H1 (cell line): ENCODE measurements at regions not wholly inside any gene's neighbourhood (a gene's known extent, or its start where the extent isn't known, plus 50 kb on each side); places are given as distances from the start of the nearest gene placed in this dataset.

ENCODE experiments used
- ATF2 ChIP-seq: IDR thresholded peaks from 2 replicates; pipeline ENCODE4 v1.6.1; 2012; ENCODE audit warnings: low read length, inconsistent platforms
- CTCF ChIP-seq, 3 experiments: IDR thresholded peaks; 1 replicate in 2 of 3; 2 replicates in 1 of 3; pipeline versions ENCODE4 v1.5.1 to v1.6.1; 2011; ENCODE audit warnings: low read length in 3 of 3, mild to moderate bottlenecking in 3 of 3, inconsistent platforms in 2 of 3, low read depth in 1 of 3, moderate library complexity in 1 of 3; ENCODE audit not compliant: insufficient read depth in 1 of 3; ENCODE audit errors: control extremely low read depth in 1 of 3
- HDAC2 ChIP-seq, 2 experiments: fragments of 300-600 bp in 1 of 2; sonication (generic) in 1 of 2; IDR thresholded peaks; 2 replicates each; pipeline ENCODE4 v1.6.1; 2011 to 2012; ENCODE audit warnings: low read depth in 2 of 2, low read length in 2 of 2, mild to moderate bottlenecking in 2 of 2, moderate library complexity in 2 of 2, borderline replicate concordance in 1 of 2, inconsistent platforms in 1 of 2
- PHF8 ChIP-seq: fragments of 200-600 bp; sonication (generic); conservative IDR thresholded peaks from 2 replicates; pipeline ENCODE4 v1.7.1; 2012; ENCODE audit warnings: low read depth, mild to moderate bottlenecking, inconsistent platforms, low read length, moderate library complexity

GRCh38 chrX:34521563-34521962 is 135.5 kb downstream of the TMEM47 start (continued):
- TF ChIP-seq HDAC2 (IDR thresholded peaks at IDR 0.05; ENCODE audit: borderline replicate concordance in 1 of 2, low read depth in 2 of 2, low read length in 2 of 2) (no peak), ATF2 (no peak), CTCF (IDR thresholded peaks at IDR 0.05; ENCODE audit: control extremely low read depth in 1 of 3, insufficient read depth in 1 of 3, low read depth in 1 of 3, low read length in 3 of 3) (peak in 2 of 3 experiments; percentile 16 to 45; a peak in 2 of 4 replicates), PHF8 (no peak)
